NT2/D1 (cell line): ENCODE measurements at regions not wholly inside any gene's neighbourhood (a gene's known extent, or its start where the extent isn't known, plus 50 kb on each side); places are given as distances from the start of the nearest gene placed in this dataset.

Experiments
- DNase-seq: peaks from one replicate; pipeline ENCODE4 v3.0.0-alpha.2; 2011; ENCODE audit warnings: low read depth, low spot score
- H3K27me3 ChIP-seq: 2 replicates; pipeline ENCODE4 v1.6.0; 2011; ENCODE audit warnings: mild to moderate bottlenecking; ENCODE audit not compliant: insufficient read length, insufficient read depth
- H3K36me3 ChIP-seq: 2 replicates; pipeline ENCODE4 v1.6.1; 2011; ENCODE audit warnings: mild to moderate bottlenecking, low read length, mixed read lengths; ENCODE audit not compliant: insufficient read depth, insufficient read length
- H3K4me1 ChIP-seq: 2 replicates; pipeline ENCODE4 v1.5.1; 2011; ENCODE audit not compliant: insufficient read depth, insufficient read length
- H3K4me3 ChIP-seq: 2 replicates; pipeline ENCODE4 v1.5.1; 2011; ENCODE audit warnings: low read depth; ENCODE audit not compliant: insufficient read length
- H3K9ac ChIP-seq: 2 replicates; pipeline ENCODE4 v1.6.0; 2011; ENCODE audit warnings: low read depth; ENCODE audit not compliant: insufficient read length
- H3K9me3 ChIP-seq: 2 replicates; pipeline ENCODE4 v1.5.1; 2011; ENCODE audit warnings: mild to moderate bottlenecking, low read length; ENCODE audit not compliant: insufficient read depth
- SUZ12 ChIP-seq: IDR thresholded peaks from 2 replicates; pipeline ENCODE4 v1.6.1; 2011; ENCODE audit not compliant: insufficient read length, insufficient read depth; ENCODE audit errors: extremely low read depth
- YY1 ChIP-seq: IDR thresholded peaks from 2 replicates; pipeline ENCODE4 v1.6.1; 2011; ENCODE audit not compliant: insufficient read length, insufficient read depth
- ZNF274 ChIP-seq: IDR thresholded peaks from 2 replicates; pipeline ENCODE4 v1.6.1; 2011; ENCODE audit warnings: mild to moderate bottlenecking, low read depth, low read length

GRCh38 chr1:217063172-217063908 is 340.1 kb upstream of the ESRRG start:
- Histone ChIP-seq H3K9me3 (no peaks in the 10 kb centered on the region), H3K27me3 (no peaks in the 10 kb centered on the region), H3K36me3 (no peaks in the 10 kb centered on the region), H3K4me1 (no peaks in the 10 kb centered on the region), H3K4me3 (no peak overlapping the region), H3K9ac (no peak overlapping the region)
- DNase-seq = no peak
- TF ChIP-seq SUZ12 = no peak
- no peak for TF ChIP-seq ZNF274
- TF ChIP-seq YY1 = no peak

GRCh38 chr1:217062586-217062985 is 339.4 kb upstream of the ESRRG start:
- H3K27me3 ChIP-seq = no peaks in the 10 kb centered on the region
- no peak overlapping the region for H3K4me3 ChIP-seq
- H3K9me3 ChIP-seq = no peaks in the 10 kb centered on the region
- DNase-seq = no peak
- no peaks in the 10 kb centered on the region for H3K4me1 ChIP-seq
- H3K9ac ChIP-seq = no peak overlapping the region
- TF ChIP-seq ZNF274 (no peak), SUZ12 (no peak), YY1 (no peak)
- H3K36me3 ChIP-seq = no peaks in the 10 kb centered on the region

GRCh38 chr1:217059401-217059800 is 336.2 kb upstream of the ESRRG start:
- DNase-seq = no peak

GRCh38 chr1:217053676-217054075 is 330.4 kb upstream of the ESRRG start:
- no peaks in the 10 kb centered on the region for H3K27me3 ChIP-seq
- no peaks in the 10 kb centered on the region for H3K36me3 ChIP-seq
- H3K9me3 ChIP-seq = no peaks in the 10 kb centered on the region
- no peak overlapping the region for H3K4me3 ChIP-seq
- DNase-seq = no peak
- TF ChIP-seq SUZ12 = no peak
- TF ChIP-seq ZNF274 = no peak
- no peak for TF ChIP-seq YY1
- no peak overlapping the region for H3K9ac ChIP-seq
- no peaks in the 10 kb centered on the region for H3K4me1 ChIP-seq

More at GRCh38 chr1:217059401-217059800, 336.2 kb upstream of the ESRRG start:
- H3K4me3 ChIP-seq = no peak overlapping the region
- H3K27me3 ChIP-seq = no peaks in the 10 kb centered on the region
- no peaks in the 10 kb centered on the region for H3K9me3 ChIP-seq
- H3K9ac ChIP-seq = no peak overlapping the region
- H3K36me3 ChIP-seq = no peaks in the 10 kb centered on the region
- H3K4me1 ChIP-seq = no peaks in the 10 kb centered on the region
- no peak for TF ChIP-seq ZNF274
- TF ChIP-seq YY1 = no peak
- TF ChIP-seq SUZ12 = no peak

GRCh38 chr1:217052626-217053025 is 329.4 kb upstream of the ESRRG start:
- no peaks in the 10 kb centered on the region for H3K27me3 ChIP-seq
- H3K4me1 ChIP-seq = no peaks in the 10 kb centered on the region
- no peaks in the 10 kb centered on the region for H3K36me3 ChIP-seq
- TF ChIP-seq SUZ12 (no peak), YY1 (no peak), ZNF274 (no peak)
- DNase-seq = no peak
- no peak overlapping the region for H3K9ac ChIP-seq
- H3K9me3 ChIP-seq = no peaks in the 10 kb centered on the region
- H3K4me3 ChIP-seq = no peak overlapping the region

GRCh38 chr1:217052196-217052595 is 329.0 kb upstream of the ESRRG start:
- Histone ChIP-seq H3K9ac (no peak overlapping the region), H3K4me1 (no peaks in the 10 kb centered on the region), H3K36me3 (no peaks in the 10 kb centered on the region), H3K27me3 (no peaks in the 10 kb centered on the region), H3K9me3 (no peaks in the 10 kb centered on the region), H3K4me3 (no peak overlapping the region)
- DNase-seq = no peak
- no peak for TF ChIP-seq ZNF274
- no peak for TF ChIP-seq YY1

- Histone ChIP-seq H3K4me1 (no peaks in the 10 kb centered on the region), H3K9me3 (no peaks in the 10 kb centered on the region), H3K27me3 (no peaks in the 10 kb centered on the region), H3K4me3 (no peak overlapping the region), H3K9ac (no peak overlapping the region), H3K36me3 (no peaks in the 10 kb centered on the region)
- DNase-seq = no peak
- no peak for TF ChIP-seq ZNF274
- TF ChIP-seq YY1 = no peak
- TF ChIP-seq SUZ12 = no peak
Measured at GRCh38 chr1:217049721-217050120, 326.5 kb upstream of the ESRRG start.

- no peaks in the 10 kb centered on the region for H3K9me3 ChIP-seq
- no peak for DNase-seq
- no peaks in the 10 kb centered on the region for H3K4me1 ChIP-seq
- H3K27me3 ChIP-seq = no peaks in the 10 kb centered on the region
- no peak overlapping the region for H3K9ac ChIP-seq
- TF ChIP-seq YY1 = no peak
- TF ChIP-seq ZNF274 = no peak
- no peak for TF ChIP-seq SUZ12
- no peak overlapping the region for H3K4me3 ChIP-seq
- H3K36me3 ChIP-seq = no peaks in the 10 kb centered on the region
Measured at GRCh38 chr1:217049081-217049480, 325.9 kb upstream of the ESRRG start.
